H9 (cell line): ENCODE measurements at regions not wholly inside any gene's neighbourhood (a gene's known extent, or its start where the extent isn't known, plus 50 kb on each side); places are given as distances from the start of the nearest gene placed in this dataset.

Source experiments
- DNase-seq: peaks from one replicate; pipeline ENCODE4 v3.0.0-alpha.2; 2017
- H2AFZ ChIP-seq: one replicate; pipeline ENCODE4 v1.6.1; 2013; ENCODE audit warnings: mild to moderate bottlenecking, low read length, control low read depth, moderate library complexity
- H2AK5ac ChIP-seq: 2 replicates; pipeline ENCODE4 v1.6.1; 2013; ENCODE audit warnings: low read length, control low read depth, mixed read lengths; ENCODE audit not compliant: insufficient read length
- H2BK120ac ChIP-seq: one replicate; pipeline ENCODE4 v1.6.1; 2013; ENCODE audit warnings: low read depth, mild to moderate bottlenecking, low read length, control low read depth, inconsistent platforms; ENCODE audit not compliant: poor library complexity, severe bottlenecking
- H2BK12ac ChIP-seq: 2 replicates; pipeline ENCODE4 v1.6.1; 2013; ENCODE audit warnings: low read length, control low read depth, mixed read lengths, low read depth; ENCODE audit not compliant: insufficient read length
- H2BK15ac ChIP-seq: 2 replicates; pipeline ENCODE4 v1.6.1; 2013; ENCODE audit warnings: low read depth, low read length, control low read depth
- H2BK20ac ChIP-seq: one replicate; pipeline ENCODE4 v1.6.1; 2013; ENCODE audit warnings: low read depth, mild to moderate bottlenecking, low read length, control low read depth, inconsistent platforms; ENCODE audit not compliant: poor library complexity, severe bottlenecking
- H2BK5ac ChIP-seq: 2 replicates; pipeline ENCODE4 v1.6.1; 2013; ENCODE audit warnings: low read length, control low read depth, mixed read lengths; ENCODE audit not compliant: insufficient read length
- H3K14ac ChIP-seq: 2 replicates; pipeline ENCODE4 v1.6.1; 2013; ENCODE audit warnings: low read length, control low read depth; ENCODE audit not compliant: insufficient read depth
- H3K18ac ChIP-seq: 2 replicates; pipeline ENCODE4 v1.6.1; 2013; ENCODE audit warnings: low read depth, mild to moderate bottlenecking, mixed read lengths, low read length, control low read depth; ENCODE audit not compliant: insufficient read length
- H3K23ac ChIP-seq: 2 replicates; pipeline ENCODE4 v1.6.1; 2013; ENCODE audit warnings: low read length, control low read depth, mixed read lengths, low read depth; ENCODE audit not compliant: insufficient read length
- H3K23me2 ChIP-seq: 2 replicates; pipeline ENCODE4 v1.6.1; 2013; ENCODE audit warnings: low read depth, mild to moderate bottlenecking, mixed read lengths, low read length, control low read depth; ENCODE audit not compliant: insufficient read length, poor library complexity, severe bottlenecking
- H3K27ac ChIP-seq: 2 replicates; pipeline ENCODE4 v1.5.1; 2013; ENCODE audit warnings: low read length, control low read depth, mixed read lengths, low read depth; ENCODE audit not compliant: insufficient read length
- H3K27me3 ChIP-seq: 2 replicates; pipeline ENCODE4 v1.6.1; 2013; ENCODE audit warnings: low read length, control low read depth, inconsistent platforms; ENCODE audit not compliant: insufficient read depth
- H3K4ac ChIP-seq: 2 replicates; pipeline ENCODE4 v1.6.1; 2013; ENCODE audit warnings: low read depth, mild to moderate bottlenecking, control low read depth, inconsistent platforms, low read length, moderate library complexity
- H3K4me1 ChIP-seq: 2 replicates; pipeline ENCODE4 v1.6.1; 2013; ENCODE audit warnings: low read length, control low read depth, inconsistent platforms; ENCODE audit not compliant: insufficient read depth
- H3K4me2 ChIP-seq: 2 replicates; pipeline ENCODE4 v1.6.1; 2013; ENCODE audit warnings: low read length, control low read depth, mixed read lengths; ENCODE audit not compliant: insufficient read length, insufficient read depth
- H3K56ac ChIP-seq: 2 replicates; pipeline ENCODE4 v1.6.1; 2013; ENCODE audit warnings: low read depth, mild to moderate bottlenecking, mixed read lengths, low read length, control low read depth; ENCODE audit not compliant: insufficient read length
- H3K79me1 ChIP-seq: 2 replicates; pipeline ENCODE4 v1.6.1; 2013; ENCODE audit warnings: low read depth, mild to moderate bottlenecking, moderate library complexity, low read length, control low read depth, inconsistent platforms; ENCODE audit not compliant: insufficient read depth, poor library complexity, severe bottlenecking
- H3K79me2 ChIP-seq: 2 replicates; pipeline ENCODE4 v1.6.1; 2013; ENCODE audit warnings: low read length, control low read depth, inconsistent platforms; ENCODE audit not compliant: insufficient read depth
- H3K9ac ChIP-seq: 2 replicates; pipeline ENCODE4 v1.6.1; 2013; ENCODE audit warnings: low read length, control low read depth, mixed read lengths; ENCODE audit not compliant: insufficient read length; ENCODE audit errors: extremely low read depth
- H3K9me3 ChIP-seq: one replicate; pipeline ENCODE4 v1.6.1; 2013; ENCODE audit warnings: low read depth, low read length, inconsistent platforms; ENCODE audit not compliant: control insufficient read depth
- H3T11ph ChIP-seq: one replicate; pipeline ENCODE4 v1.6.1; 2013; ENCODE audit warnings: mild to moderate bottlenecking, low read length, control low read depth, inconsistent platforms
- H4K20me1 ChIP-seq: one replicate; pipeline ENCODE4 v1.6.1; 2013; ENCODE audit not compliant: control insufficient read depth, insufficient read length, insufficient read depth
- H4K5ac ChIP-seq: 2 replicates; pipeline ENCODE4 v1.6.1; 2013; ENCODE audit warnings: low read depth, mild to moderate bottlenecking, mixed read lengths, low read length, control low read depth; ENCODE audit not compliant: insufficient read length
- H4K8ac ChIP-seq: replicated peaks from 2 replicates; pipeline ENCODE4 v1.6.1; 2013; ENCODE audit warnings: low read length, control low read depth, mixed read lengths, low read depth; ENCODE audit not compliant: insufficient read length
- H4K91ac ChIP-seq: 2 replicates; pipeline ENCODE4 v1.6.1; 2013; ENCODE audit warnings: low read depth, mild to moderate bottlenecking, moderate library complexity, mixed read lengths, low read length, control low read depth; ENCODE audit not compliant: insufficient read length
- H3K27ac Mint-ChIP-seq, 3 experiments: 2 replicates in 2 of 3; 3 replicates in 1 of 3; pipeline ENCODE4 v1.8.0; 2020 to 2021; ENCODE audit warnings: mixed read lengths in 3 of 3, mild to moderate bottlenecking in 1 of 3, moderate library complexity in 1 of 3
- H3K27me3 Mint-ChIP-seq: 2 replicates; pipeline ENCODE4 v1.8.0; 2021; ENCODE audit warnings: low read depth, mild to moderate bottlenecking, moderate library complexity, mixed read lengths
- H3K36me3 Mint-ChIP-seq, 3 experiments: 2 replicates in 2 of 3; 3 replicates in 1 of 3; pipeline ENCODE4 v1.8.0; 2020 to 2021; ENCODE audit warnings: low read depth in 3 of 3, mixed read lengths in 3 of 3; ENCODE audit not compliant: insufficient read depth in 1 of 3
- H3K4me1 Mint-ChIP-seq, 2 experiments: 2 replicates each; pipeline ENCODE4 v1.8.0; 2020; ENCODE audit warnings: mixed read lengths in 2 of 2
- H3K4me3 Mint-ChIP-seq, 2 experiments: 2 replicates in 1 of 2; 3 replicates in 1 of 2; pipeline ENCODE4 v1.8.0; 2020 to 2021; ENCODE audit warnings: mild to moderate bottlenecking in 2 of 2, mixed read lengths in 2 of 2, moderate library complexity in 1 of 2
- H3K9me3 Mint-ChIP-seq, 2 experiments: 2 replicates in 1 of 2; 3 replicates in 1 of 2; pipeline ENCODE4 v1.8.0; 2020; ENCODE audit warnings: mild to moderate bottlenecking in 2 of 2, mixed read lengths in 2 of 2, moderate library complexity in 1 of 2
- CTCF ChIP-seq: fragments of 200-600 bp; sonication (generic); conservative IDR thresholded peaks from 3 replicates; pipeline ENCODE4 v1.8.0; 2021; ENCODE audit warnings: antibody characterized with exemption, mild to moderate bottlenecking
- WGBS: extraction: QIAGEN DNeasy Blood & Tissue Kit; methylation state at CpG from one replicate; pipeline ENCODE4 v1.1.7; 2013; ENCODE audit warnings: missing lambda C conversion rate, low lambda C conversion rate, mixed read lengths; ENCODE audit not compliant: insufficient read length; ENCODE audit errors: extremely low coverage; 5-methylcytosine and 5-hydroxymethylcytosine counted together

GRCh38 chr13:67620665-67621064 lies 390.5 kb upstream of the PCDH9 start:
- no peak overlapping the region for H3K23ac ChIP-seq
- no peak overlapping the region for H2BK5ac ChIP-seq
- H4K5ac ChIP-seq = no peak overlapping the region
- H3K4me1 Mint-ChIP-seq = no peaks in the 10 kb centered on the region
- H3K27ac Mint-ChIP-seq = no peak overlapping the region
- no peaks in the 10 kb centered on the region for H3K79me2 ChIP-seq
- no peak overlapping the region for H2BK120ac ChIP-seq
- H3K4me2 ChIP-seq = no peak overlapping the region
- H3K4me3 Mint-ChIP-seq = no peak overlapping the region
- no peaks in the 10 kb centered on the region for H3K27me3 Mint-ChIP-seq
- no peaks in the 10 kb centered on the region for H3K79me1 ChIP-seq
- H3K18ac ChIP-seq = no peak overlapping the region
- H3K27ac ChIP-seq = no peak overlapping the region
- H2BK20ac ChIP-seq = no peak overlapping the region
- no peaks in the 10 kb centered on the region for H3K27me3 ChIP-seq
- DNase-seq = no peak
- no peak overlapping the region for H4K8ac ChIP-seq
- H3T11ph ChIP-seq = no peak overlapping the region
- H2BK15ac ChIP-seq = no peak overlapping the region
- H3K14ac ChIP-seq = no peak overlapping the region
- WGBS = no CpG with 5 or more reads among the region's 3 CpGs
- H3K23me2 ChIP-seq = no peaks in the 10 kb centered on the region
- H4K20me1 ChIP-seq = no peaks in the 10 kb centered on the region
- no peaks in the 10 kb centered on the region for H3K4me1 ChIP-seq
- no peak overlapping the region for H2BK12ac ChIP-seq
- TF ChIP-seq CTCF = no peak
- no peaks in the 10 kb centered on the region for H3K9me3 Mint-ChIP-seq
- H2AFZ ChIP-seq = no peak overlapping the region
- H3K56ac ChIP-seq = no peak overlapping the region
- no peak overlapping the region for H3K4ac ChIP-seq
- H3K9ac ChIP-seq = no peak overlapping the region
- H3K36me3 Mint-ChIP-seq = no peaks in the 10 kb centered on the region
- H2AK5ac ChIP-seq = no peak overlapping the region
- H4K91ac ChIP-seq = no peak overlapping the region
- H3K9me3 ChIP-seq = no peaks in the 10 kb centered on the region
